HEK293 (cell line): ENCODE measurements at regions not wholly inside any gene's neighbourhood (a gene's known extent, or its start where the extent isn't known, plus 50 kb on each side); places are given as distances from the start of the nearest gene placed in this dataset.

Experiments
- CTCF ChIA-PET: fragments of 350-600 bp; formaldehyde crosslinking; extraction: SDS; loops from one replicate; lab custom pipeline; 2021; ENCODE audit warnings: antibody characterized with exemption; lab: Yijun Ruan, JAX
- POLR2A ChIA-PET: fragments of 300-600 bp; formaldehyde crosslinking; extraction: SDS; loops from one replicate; lab custom pipeline; 2020; ENCODE audit warnings: antibody characterized with exemption, inconsistent platforms; lab: Yijun Ruan, JAX
- H3K27ac ChIP-seq: fragments of 200-500 bp; sonication (Bioruptor generic); 2 replicates; pipeline ENCODE4 v1.5.1; 2014; ENCODE audit warnings: low read depth, low read length, control low read depth, inconsistent platforms; ENCODE audit errors: extremely low read depth
- H3K36me3 ChIP-seq, 2 experiments: fragments of 200-500 bp in 1 of 2; sonication (Bioruptor generic) in 1 of 2; 1 replicate in 1 of 2; 2 replicates in 1 of 2; pipeline ENCODE4 v1.5.1; 2014 to 2017; ENCODE audit warnings: inconsistent platforms in 2 of 2, low read length in 2 of 2; ENCODE audit not compliant: control insufficient read depth in 2 of 2, insufficient read depth in 1 of 2
- H3K4me1 ChIP-seq: fragments of 200-500 bp; sonication (Bioruptor generic); 2 replicates; pipeline ENCODE4 v1.5.1; 2014; ENCODE audit warnings: mild to moderate bottlenecking, low read length, inconsistent platforms; ENCODE audit not compliant: control insufficient read depth, insufficient read depth
- H3K4me3 ChIP-seq: 2 replicates; pipeline ENCODE4 v1.5.1; 2011; ENCODE audit warnings: low read depth, mild to moderate bottlenecking, control low read depth, low read length, moderate library complexity
- H3K9me3 ChIP-seq: fragments of 200-500 bp; sonication (Bioruptor generic); 2 replicates; pipeline ENCODE4 v1.5.1; 2014; ENCODE audit warnings: low read depth, low read length, inconsistent platforms; ENCODE audit not compliant: control insufficient read depth, insufficient read depth
- IKZF3 ChIP-seq: fragments of 450-650 bp; IDR thresholded peaks from 2 replicates; pipeline ENCODE4 v1.5.0; 2018; ENCODE audit warnings: missing biosample characterization, mild to moderate bottlenecking, missing genetic modification characterization, moderate library complexity
- KLF8 ChIP-seq: fragments of 450-650 bp; formaldehyde crosslinking; IDR thresholded peaks from 2 replicates; pipeline ENCODE4 v1.5.1; 2016; ENCODE audit warnings: missing biosample characterization, missing genetic modification characterization
- PRDM1 ChIP-seq: fragments of 450-650 bp; formaldehyde crosslinking; IDR thresholded peaks from 2 replicates; pipeline ENCODE4; 2016; ENCODE audit warnings: missing biosample characterization, missing genetic modification characterization
- SP2 ChIP-seq: fragments of 450-650 bp; formaldehyde crosslinking; IDR thresholded peaks from 2 replicates; pipeline ENCODE4 v1.5.1; 2016; ENCODE audit warnings: missing biosample characterization, missing genetic modification characterization
- TRIM28 ChIP-seq: IDR thresholded peaks from 2 replicates; pipeline ENCODE4 v1.6.1; 2011; ENCODE audit warnings: low read length, control low read depth, borderline replicate concordance
- YY1 ChIP-seq: fragments of 450-650 bp; formaldehyde crosslinking; IDR thresholded peaks from 2 replicates; pipeline ENCODE4 v1.5.1; 2018; ENCODE audit warnings: missing biosample characterization, missing genetic modification characterization
- ZBTB17 ChIP-seq: fragments of 450-650 bp; formaldehyde crosslinking; IDR thresholded peaks from 2 replicates; pipeline ENCODE4 v1.5.1; 2016; ENCODE audit warnings: missing biosample characterization, missing genetic modification characterization
- ZFP37 ChIP-seq: fragments of 450-650 bp; formaldehyde crosslinking; IDR thresholded peaks from 2 replicates; pipeline ENCODE4 v1.5.1; 2016; ENCODE audit warnings: missing biosample characterization, missing genetic modification characterization
- ZFP41 ChIP-seq: fragments of 450-650 bp; formaldehyde crosslinking; IDR thresholded peaks from 2 replicates; pipeline ENCODE4 v1.5.1; 2016; ENCODE audit warnings: missing biosample characterization, missing genetic modification characterization, borderline replicate concordance
- ZNF112 ChIP-seq: fragments of 450-650 bp; formaldehyde crosslinking; IDR thresholded peaks from 2 replicates; pipeline ENCODE4 v1.5.0; 2017; ENCODE audit warnings: missing biosample characterization, missing genetic modification characterization
- ZNF140 ChIP-seq: fragments of 450-650 bp; formaldehyde crosslinking; IDR thresholded peaks from 2 replicates; pipeline ENCODE4 v1.5.1; 2016; ENCODE audit warnings: missing biosample characterization, missing genetic modification characterization
- ZNF155 ChIP-seq: fragments of 450-650 bp; formaldehyde crosslinking; IDR thresholded peaks from 2 replicates; pipeline ENCODE4 v1.5.1; 2016; ENCODE audit warnings: missing biosample characterization, missing genetic modification characterization
- ZNF175 ChIP-seq: fragments of 450-650 bp; formaldehyde crosslinking; IDR thresholded peaks from 2 replicates; pipeline ENCODE4 v1.5.1; 2016; ENCODE audit warnings: missing biosample characterization, missing genetic modification characterization
- ZNF184 ChIP-seq: fragments of 450-650 bp; IDR thresholded peaks from 2 replicates; pipeline ENCODE4 v1.5.1; 2018; ENCODE audit warnings: missing biosample characterization, mild to moderate bottlenecking, missing genetic modification characterization
- ZNF274 ChIP-seq, 2 experiments: fragments of 200-500 bp in 1 of 2; fragments of 450-650 bp in 1 of 2; sonication (Bioruptor generic) in 1 of 2; formaldehyde crosslinking in 1 of 2; IDR thresholded peaks; 2 replicates each; pipeline versions ENCODE4 v1.5.1 to v1.6.1; 2014 to 2016; ENCODE audit warnings: borderline replicate concordance in 1 of 2, inconsistent platforms in 1 of 2, low read length in 1 of 2, missing biosample characterization in 1 of 2, missing genetic modification characterization in 1 of 2
- ZNF391 ChIP-seq: fragments of 450-650 bp; formaldehyde crosslinking; IDR thresholded peaks from 2 replicates; pipeline ENCODE4 v1.5.1; 2016; ENCODE audit warnings: low read depth, missing biosample characterization, missing genetic modification characterization, borderline replicate concordance
- ZNF48 ChIP-seq: fragments of 450-650 bp; formaldehyde crosslinking; IDR thresholded peaks from 2 replicates; pipeline ENCODE4 v1.5.1; 2016; ENCODE audit warnings: missing biosample characterization, missing genetic modification characterization
- ZNF544 ChIP-seq: fragments of 450-650 bp; formaldehyde crosslinking; IDR thresholded peaks from 2 replicates; pipeline ENCODE4 v1.5.0; 2017; ENCODE audit warnings: missing biosample characterization, missing genetic modification characterization
- ZNF555 ChIP-seq: fragments of 450-650 bp; formaldehyde crosslinking; conservative IDR thresholded peaks from 2 replicates; pipeline ENCODE4 v1.5.1; 2017; ENCODE audit warnings: missing biosample characterization, mild to moderate bottlenecking, missing genetic modification characterization, inconsistent platforms
- ZNF600 ChIP-seq: fragments of 450-650 bp; formaldehyde crosslinking; IDR thresholded peaks from 2 replicates; pipeline ENCODE4 v1.5.1; 2016; ENCODE audit warnings: missing biosample characterization, missing genetic modification characterization
- ZNF629 ChIP-seq: fragments of 450-650 bp; formaldehyde crosslinking; IDR thresholded peaks from 2 replicates; pipeline ENCODE4 v1.5.1; 2017; ENCODE audit warnings: missing biosample characterization, missing genetic modification characterization
- ZNF658 ChIP-seq: fragments of 450-650 bp; formaldehyde crosslinking; IDR thresholded peaks from 2 replicates; pipeline ENCODE4; 2016; ENCODE audit warnings: missing biosample characterization, missing genetic modification characterization
- ZNF660 ChIP-seq: fragments of 450-650 bp; IDR thresholded peaks from 2 replicates; pipeline ENCODE4 v1.5.1; 2018; ENCODE audit warnings: missing biosample characterization, mild to moderate bottlenecking, missing genetic modification characterization
- ZNF664 ChIP-seq: fragments of 450-650 bp; formaldehyde crosslinking; IDR thresholded peaks from 2 replicates; pipeline ENCODE4 v1.5.1; 2016; ENCODE audit warnings: missing biosample characterization, missing genetic modification characterization
- ZNF677 ChIP-seq: fragments of 450-650 bp; IDR thresholded peaks from 2 replicates; pipeline ENCODE4 v1.5.0; 2018; ENCODE audit warnings: missing biosample characterization, mild to moderate bottlenecking, missing genetic modification characterization, moderate library complexity
- ZNF692 ChIP-seq: fragments of 450-650 bp; formaldehyde crosslinking; IDR thresholded peaks from 2 replicates; pipeline ENCODE4 v1.5.1; 2016; ENCODE audit warnings: missing biosample characterization, missing genetic modification characterization
- ZNF707 ChIP-seq: fragments of 450-650 bp; formaldehyde crosslinking; IDR thresholded peaks from 2 replicates; pipeline ENCODE4 v1.5.1; 2016; ENCODE audit warnings: missing biosample characterization, missing genetic modification characterization
- ZNF768 ChIP-seq: fragments of 450-650 bp; formaldehyde crosslinking; IDR thresholded peaks from 2 replicates; pipeline ENCODE4 v1.5.1; 2018; ENCODE audit warnings: missing biosample characterization, mild to moderate bottlenecking, missing genetic modification characterization
- ZNF837 ChIP-seq: fragments of 450-650 bp; formaldehyde crosslinking; IDR thresholded peaks from 2 replicates; pipeline ENCODE4 v1.5.1; 2016; ENCODE audit warnings: missing biosample characterization, missing genetic modification characterization
- TF ChIP-seq, protein P1 (sequence below): fragments of 450-650 bp; formaldehyde crosslinking; IDR thresholded peaks from 2 replicates; pipeline ENCODE4 v1.5.1; 2016; ENCODE audit warnings: missing biosample characterization, missing genetic modification characterization

DNA sequence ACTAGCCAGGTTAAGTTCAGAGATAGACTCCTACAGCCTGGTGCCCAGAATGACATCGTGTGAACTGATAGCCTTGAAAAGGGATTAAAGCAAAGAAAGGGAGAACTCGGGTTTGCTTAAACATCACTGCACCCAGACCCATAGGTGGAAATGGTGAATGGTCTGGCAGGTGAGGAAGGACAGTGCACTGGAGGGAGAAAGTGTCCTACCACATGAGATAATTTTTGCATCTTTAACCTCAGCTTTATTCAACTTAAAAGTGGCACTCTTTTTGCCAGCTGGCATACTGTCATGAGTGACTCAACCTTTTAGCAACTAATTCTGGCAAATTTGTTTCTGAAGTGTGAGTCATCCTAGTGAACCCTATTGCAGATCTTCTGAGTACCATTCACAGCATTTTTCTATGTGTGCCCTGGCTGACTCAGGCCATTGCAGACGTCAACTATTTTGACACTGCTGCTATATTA, 53.0 kb upstream of the DAPP1 start:
- POLR2A ChIA-PET, result no interaction called here

GRCh38 chr4:99762728-99763127, 53.9 kb upstream of the DAPP1 start:
- ChIA-PET CTCF (no interaction called here), POLR2A (no interaction called here)
- no peak overlapping the region for H3K27ac ChIP-seq
- no peaks in the 10 kb centered on the region for H3K9me3 ChIP-seq
- H3K4me1 ChIP-seq, result no peaks in the 10 kb centered on the region
- H3K36me3 ChIP-seq, result no peaks in the 10 kb centered on the region
- H3K4me3 ChIP-seq, result no peak overlapping the region
- TF ChIP-seq ZNF677 (tag by site-specific recombination), result no peak
- no peak for TF ChIP-seq ZNF664 (tag by site-specific recombination)
- no peak for TF ChIP-seq YY1 (tag by site-specific recombination)
- TF ChIP-seq ZNF837 (tag by site-specific recombination), result no peak
- no peak for TF ChIP-seq ZNF155 (tag by site-specific recombination)
- TF ChIP-seq, protein P1, sequence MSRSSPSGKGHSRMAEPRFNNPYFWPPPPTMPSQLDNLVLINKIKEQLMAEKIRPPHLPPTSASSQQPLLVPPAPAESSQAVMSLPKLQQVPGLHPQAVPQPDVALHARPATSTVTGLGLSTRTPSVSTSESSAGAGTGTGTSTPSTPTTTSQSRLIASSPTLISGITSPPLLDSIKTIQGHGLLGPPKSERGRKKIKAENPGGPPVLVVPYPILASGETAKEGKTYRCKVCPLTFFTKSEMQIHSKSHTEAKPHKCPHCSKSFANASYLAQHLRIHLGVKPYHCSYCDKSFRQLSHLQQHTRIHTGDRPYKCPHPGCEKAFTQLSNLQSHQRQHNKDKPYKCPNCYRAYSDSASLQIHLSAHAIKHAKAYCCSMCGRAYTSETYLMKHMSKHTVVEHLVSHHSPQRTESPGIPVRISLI (tag by site-specific recombination), result no peak
- no peak for TF ChIP-seq ZNF48 (tag by site-specific recombination)
- no peak for TF ChIP-seq ZNF140

More for the DNA sequence above, 53.0 kb upstream of the DAPP1 start:
- TF ChIP-seq ZNF184 (tag by site-specific recombination), result peak; percentile 35; the same call in 1 of the 2 replicates
- TF ChIP-seq ZFP37 (tag by site-specific recombination), result no peak
- 0 out of 2 replicates have a peak, but pooled peaks have one; percentile 20 for TF ChIP-seq ZNF629 (tag by site-specific recombination)
- TF ChIP-seq ZNF660, result 0 out of 2 replicates have a peak, but pooled peaks have one; percentile 33
- no peak for TF ChIP-seq SP2 (tag by site-specific recombination)
- Histone ChIP-seq H3K9me3 (no peaks in the 10 kb centered on the region), H3K27ac (no peak overlapping the region), H3K4me3 (no peak overlapping the region), H3K4me1 (no peaks in the 10 kb centered on the region), H3K36me3 (no peaks in the 10 kb centered on the region)
- CTCF ChIA-PET, result interaction anchor here (0.5 kb wide), 1 partner anchor 327 kb away, joined by 3 read pairs; no protein-coding TSS in a partner anchor

DNA sequence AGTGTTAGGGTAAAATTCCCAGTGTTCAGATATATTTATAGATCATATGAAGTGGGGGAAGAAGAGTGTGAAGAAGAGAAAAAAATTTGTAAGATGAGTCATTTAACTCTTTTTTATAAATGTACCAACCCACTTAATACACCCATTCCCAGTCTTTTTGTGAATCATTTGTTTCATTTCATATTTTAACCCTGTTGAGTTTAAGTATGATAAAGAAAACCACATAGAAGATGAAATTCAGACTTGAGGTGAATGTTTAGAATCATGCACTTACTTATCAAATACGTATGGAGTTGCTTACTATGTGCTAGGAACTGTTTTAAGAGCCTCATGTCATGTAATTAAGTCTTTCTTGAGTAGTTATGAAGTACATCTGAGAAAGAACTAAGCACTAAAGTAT, 56.6 kb upstream of the DAPP1 start:
- CTCF ChIA-PET, result no interaction called here
- TF ChIP-seq ZFP41, result no peak
- TF ChIP-seq KLF8, result no peak
- no peak for TF ChIP-seq ZNF391 (tag by site-specific recombination)
- TF ChIP-seq ZNF274 (IDR thresholded peaks at IDR 0.05; ENCODE audit: low read length), result no peak
- TF ChIP-seq ZNF274 (tag by site-specific recombination; IDR thresholded peaks at IDR 0.05; ENCODE audit: borderline replicate concordance), result no peak
- TF ChIP-seq ZNF555 (tag by site-specific recombination), result no peak
- no peak for TF ChIP-seq ZNF112
- no peak for TF ChIP-seq IKZF3 (tag by site-specific recombination)
- TF ChIP-seq ZNF175, result no peak
- no peak for TF ChIP-seq ZBTB17 (tag by site-specific recombination)
- TF ChIP-seq ZNF629 (tag by site-specific recombination), result no peak
- no peak for TF ChIP-seq ZNF140
- TF ChIP-seq ZNF768 (tag by site-specific recombination), result no peak
- no peak for TF ChIP-seq ZNF600 (tag by site-specific recombination)
- no peak for TF ChIP-seq ZNF544 (tag by site-specific recombination)
- no peak for TF ChIP-seq TRIM28
- TF ChIP-seq ZNF707 (tag by site-specific recombination), result no peak
- no peak for TF ChIP-seq PRDM1 (tag by site-specific recombination)
- TF ChIP-seq ZNF658 (tag by site-specific recombination), result no peak
- no peak for TF ChIP-seq ZNF692 (tag by site-specific recombination)
- Histone ChIP-seq H3K4me3 (no peak overlapping the region), H3K4me1 (no peaks in the 10 kb centered on the region), H3K9me3 (no peaks in the 10 kb centered on the region), H3K27ac (no peak overlapping the region), H3K36me3 (no peaks in the 10 kb centered on the region)
- POLR2A ChIA-PET, result no interaction called here
